Activated T-cell treated with anti-CD3 and anti-CD28 coated beads, Interleukin-2, amount 50 U/mL, for 48 hours (primary cell): ENCODE measurements at regions not wholly inside any gene's neighbourhood (a gene's known extent, or its start where the extent isn't known, plus 50 kb on each side); places are given as distances from the start of the nearest gene placed in this dataset.
A peak's percentile ranks its signal among the peaks of the same experiment; 100 is the strongest.

Source experiments
- DNase-seq, 2 experiments: peaks; one replicate each; pipeline ENCODE4 v3.0.0-alpha.2; 2020

GRCh38 chr16:35298460-35299243 is 1839.2 kb downstream of the TP53TG3F start:
- no peak for DNase-seq

DNA sequence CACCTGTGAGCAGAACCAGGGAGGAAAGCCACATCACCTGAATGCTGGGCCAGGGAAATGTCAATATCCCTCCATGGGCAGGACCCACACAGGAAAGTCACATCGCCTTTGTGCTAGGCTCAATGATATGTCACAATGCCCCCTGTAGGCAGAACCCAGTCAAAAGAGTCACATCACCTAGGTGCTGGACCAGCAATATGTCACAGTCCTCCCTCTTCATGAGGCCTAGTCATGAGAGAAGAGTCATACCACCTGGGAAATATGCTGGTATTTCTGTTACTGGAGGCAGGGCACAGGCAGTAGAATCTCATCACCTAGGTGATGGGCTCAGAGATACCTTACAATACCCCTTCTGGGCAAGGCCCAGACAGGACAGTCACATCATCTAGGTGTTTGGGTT is 1843.4 kb downstream of the TP53TG3F start:
- no peak for DNase-seq

GRCh38 chr16:35305476-35305875 is 1846.1 kb downstream of the TP53TG3F start:
- DNase-seq, result no peak

DNA sequence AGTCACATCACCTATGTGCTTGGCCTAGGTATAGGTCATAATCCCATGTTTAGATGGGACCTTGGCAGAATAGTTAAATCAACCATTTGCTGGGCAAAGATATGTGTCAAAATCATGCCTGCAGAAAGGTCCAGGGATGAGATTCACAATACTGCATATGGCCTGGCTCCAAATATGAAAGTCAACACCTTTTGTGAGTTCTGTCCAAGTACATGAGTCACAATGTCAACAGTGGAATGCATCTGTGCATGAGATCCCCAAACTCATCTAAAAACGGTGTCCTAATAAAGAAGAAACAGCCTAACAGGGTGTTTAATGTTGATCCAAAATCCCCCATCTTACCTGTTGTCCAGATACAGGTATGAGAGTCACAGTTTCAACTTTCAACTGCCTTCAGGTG is 1847.5 kb downstream of the TP53TG3F start:
- no peak for DNase-seq

GRCh38 chr16:35308674-35309073 is 1849.3 kb downstream of the TP53TG3F start:
- DNase-seq, result no peak

DNA sequence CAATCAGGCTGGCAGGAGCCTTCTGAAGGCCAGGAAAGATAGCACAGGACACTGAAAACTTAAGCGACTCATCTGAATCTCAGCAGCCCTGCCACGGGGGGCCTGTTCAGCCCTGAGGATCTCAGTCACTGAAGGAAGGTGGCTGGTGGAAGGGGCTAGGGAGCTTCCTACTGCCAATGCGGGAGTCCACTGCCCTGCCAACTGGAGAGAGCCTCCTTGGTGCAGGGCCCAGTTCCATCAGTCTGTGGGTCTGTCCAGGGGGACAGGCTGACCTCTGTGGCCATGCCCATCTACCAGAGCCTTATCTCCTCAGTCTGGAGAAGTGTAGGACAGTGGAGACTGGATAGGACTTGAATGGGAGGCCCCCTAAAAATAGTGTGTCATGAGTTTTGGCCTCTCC is 1851.6 kb downstream of the TP53TG3F start:
- DNase-seq, result no peak

GRCh38 chr16:35311475-35311874 is 1852.1 kb downstream of the TP53TG3F start:
- DNase-seq, result no peak

DNA sequence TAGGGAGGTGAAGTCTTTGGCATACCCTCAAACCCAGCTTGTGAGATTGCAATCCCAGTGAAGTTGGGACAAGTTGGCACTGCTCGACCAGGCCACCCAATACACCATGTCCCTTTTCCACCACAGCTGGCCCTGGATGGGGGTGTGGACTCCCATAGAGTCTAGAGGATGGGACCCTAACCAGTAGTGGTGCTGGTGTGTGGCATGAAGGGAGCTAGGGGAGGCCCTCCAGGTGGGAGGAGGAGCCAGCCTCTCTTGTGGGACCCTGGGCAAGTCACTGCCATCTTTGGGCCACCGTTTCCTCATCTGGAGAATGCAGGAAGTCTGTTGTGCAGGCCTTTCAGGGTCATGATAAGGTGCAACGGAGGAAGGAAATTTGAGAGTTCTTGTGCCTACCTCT is 1854.9 kb downstream of the TP53TG3F start:
- no peak for DNase-seq

DNA sequence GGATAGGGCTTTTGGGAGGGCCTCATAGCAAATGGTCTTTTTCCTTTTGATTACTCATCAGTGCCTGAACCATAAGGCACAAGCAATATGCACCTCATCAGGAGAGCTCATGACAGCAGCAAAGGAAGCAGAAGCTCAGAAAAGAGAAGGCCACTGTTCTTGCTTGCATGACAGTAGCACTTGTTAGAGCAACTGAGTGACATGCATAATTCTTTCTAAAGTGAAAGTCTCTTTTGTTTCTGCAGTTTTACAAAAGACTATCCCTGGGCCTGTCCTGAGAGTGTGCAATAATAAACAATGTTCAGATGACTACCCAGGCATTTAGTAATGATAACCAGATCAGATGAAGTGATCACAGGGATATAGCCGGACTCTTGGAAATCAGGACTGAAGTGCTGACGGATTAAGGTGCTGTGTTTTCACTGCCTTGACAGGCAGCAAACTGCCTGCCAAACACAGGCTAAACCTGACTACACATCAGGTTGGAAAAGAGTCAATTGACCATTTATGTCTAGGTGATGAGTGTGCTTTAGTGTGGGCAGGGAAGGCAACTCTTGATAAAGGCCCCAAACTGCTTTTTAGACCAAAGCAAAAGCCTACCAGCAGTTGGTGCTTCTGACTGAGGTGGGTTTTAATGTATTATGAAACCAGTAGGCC is 1860.3 kb downstream of the TP53TG3F start:
- no peak for DNase-seq

DNA sequence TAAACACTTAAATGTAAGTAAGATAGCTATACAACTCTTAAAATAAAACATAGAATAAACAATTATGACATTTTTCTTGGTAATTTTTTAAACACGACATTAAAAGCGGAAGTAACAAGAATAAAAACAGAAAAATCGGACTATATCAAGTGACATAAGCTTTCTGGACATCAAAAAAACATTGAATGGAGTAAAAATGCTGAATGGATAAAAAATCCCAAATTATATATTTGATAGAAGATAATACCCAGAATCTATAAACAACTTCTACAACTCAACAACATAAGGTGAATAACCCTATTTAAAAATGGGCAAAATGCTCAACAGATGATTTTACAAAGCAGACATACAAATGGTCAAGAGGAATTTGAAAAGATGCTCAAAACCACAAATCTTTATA is 1866.5 kb downstream of the TP53TG3F start:
- DNase-seq, result no peak

DNA sequence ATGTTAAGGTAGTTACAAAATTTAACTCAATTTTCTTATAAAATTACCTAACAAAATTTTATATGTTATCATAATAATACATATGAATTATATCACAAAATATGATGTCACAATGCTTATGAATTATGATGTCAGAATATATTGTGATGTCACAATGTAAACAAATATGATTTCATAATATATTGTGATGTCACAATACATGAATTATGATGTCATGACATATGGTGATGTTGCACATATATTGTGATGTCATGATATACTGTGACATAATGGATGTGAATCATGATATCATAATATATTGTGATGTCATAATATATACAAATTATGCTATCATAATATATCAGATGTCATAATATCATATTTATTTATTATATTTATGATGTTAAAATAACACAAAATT is 1879.9 kb downstream of the TP53TG3F start:
- no peak for DNase-seq

- DNase-seq, result no peak
Observed at GRCh38 chr16:35342012-35342411, 1882.6 kb downstream of the TP53TG3F start.

GRCh38 chr16:35344012-35344762 is 1884.8 kb downstream of the TP53TG3F start:
- no peak for DNase-seq

- no peak for DNase-seq
Observed at GRCh38 chr16:35352431-35352830, 1893.0 kb downstream of the TP53TG3F start.

DNA sequence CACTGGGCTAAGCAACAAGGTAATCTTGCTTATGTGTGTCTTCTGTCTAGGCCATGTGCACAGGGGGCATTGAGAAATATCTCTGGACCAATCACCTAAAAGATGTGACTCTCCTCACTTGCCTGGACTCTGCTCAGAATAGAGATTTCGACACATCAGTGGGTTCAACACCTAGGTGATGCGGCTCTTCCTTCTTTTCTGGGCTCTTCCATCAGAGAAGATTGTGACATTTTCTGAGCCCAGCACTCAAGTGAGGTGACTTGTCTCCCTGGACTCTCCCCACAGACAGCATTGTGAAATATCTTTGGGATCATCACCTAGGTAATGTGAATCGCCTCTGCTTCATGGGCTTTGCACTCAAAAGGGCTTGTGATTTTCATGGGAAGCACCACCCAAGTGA is 1904.1 kb downstream of the TP53TG3F start:
- no peak for DNase-seq

DNA sequence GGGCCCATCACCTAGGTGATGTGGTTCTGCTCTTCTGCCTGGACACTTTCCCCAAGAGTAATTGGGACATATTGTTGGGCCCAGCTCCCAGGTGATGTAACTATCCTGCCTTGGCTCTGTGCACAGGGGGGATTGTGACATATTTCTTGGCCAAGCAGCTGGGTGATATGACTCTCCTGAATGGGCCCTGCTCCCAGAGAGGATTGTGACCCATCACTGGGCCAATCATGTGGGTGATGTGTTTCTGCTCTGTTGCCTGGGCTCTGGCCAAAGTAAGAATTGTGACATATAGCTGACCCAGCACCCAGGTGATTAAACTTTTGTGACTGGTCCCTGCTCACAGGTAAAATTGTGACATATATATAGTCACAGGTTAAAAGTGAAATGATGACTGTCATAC is 1904.9 kb downstream of the TP53TG3F start:
- DNase-seq, result no peak

- DNase-seq, result no peak
Observed at GRCh38 chr16:35365675-35366074, 1906.3 kb downstream of the TP53TG3F start.

- DNase-seq, result no peak
Observed at GRCh38 chr16:35370617-35371016, 1911.2 kb downstream of the TP53TG3F start.

GRCh38 chr16:35377142-35377541 is 1917.7 kb downstream of the TP53TG3F start:
- no peak for DNase-seq

- DNase-seq, result no peak
Observed at GRCh38 chr16:35386619-35387018, 1927.2 kb downstream of the TP53TG3F start.

GRCh38 chr16:35391328-35391727 is 1931.9 kb downstream of the TP53TG3F start:
- DNase-seq, result peak; percentile 34

- DNase-seq, result no peak
Observed at GRCh38 chr16:35398180-35398579, 1938.8 kb downstream of the TP53TG3F start.

GRCh38 chr16:35399133-35399532 is 1939.7 kb downstream of the TP53TG3F start:
- DNase-seq, result no peak

DNA sequence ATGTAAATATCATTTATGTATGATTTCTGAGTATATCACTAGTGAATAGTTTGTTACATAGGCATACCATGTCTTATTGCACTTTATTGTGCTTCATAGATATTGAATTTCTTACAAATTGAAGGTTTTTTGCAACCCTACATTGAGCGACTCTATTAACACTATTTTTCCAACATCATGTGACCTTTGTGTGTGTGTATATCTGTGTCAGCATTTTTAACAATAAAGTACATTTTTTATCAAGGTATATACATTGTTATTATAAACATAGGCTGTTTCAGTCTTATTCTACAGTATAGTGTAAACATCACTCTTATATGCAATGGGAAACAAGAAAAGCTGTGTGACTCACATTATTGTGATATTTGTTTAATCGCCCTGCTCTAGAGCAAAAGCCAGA is 1944.9 kb downstream of the TP53TG3F start:
- no peak for DNase-seq
